Right renal pelvis (tissue), 4 donors: ENCODE measurements at regions not wholly inside any gene's neighbourhood (a gene's known extent, or its start where the extent isn't known, plus 50 kb on each side); places are given as distances from the start of the nearest gene placed in this dataset.

Experiments used
- DNase-seq, 4 donors: peaks; one replicate each; pipeline ENCODE4 v3.0.0-alpha.2; 2013; ENCODE audit warnings: low read depth in 4 of 4, low spot score in 3 of 4, missing footprints in 1 of 4

GRCh38 chr4:114343015-114343414, 255.6 kb upstream of the UGT8 start:
- DNase-seq, result no peak

- no peak for DNase-seq
Observed at GRCh38 chr4:114349543-114350175, 248.9 kb upstream of the UGT8 start.

- DNase-seq, result no peak
Observed at GRCh38 chr4:114358901-114359300, 239.7 kb upstream of the UGT8 start.

GRCh38 chr4:114361249-114361648, 237.4 kb upstream of the UGT8 start:
- no peak for DNase-seq

- DNase-seq, result no peak
Observed at GRCh38 chr4:114364857-114365256, 233.8 kb upstream of the UGT8 start.

GRCh38 chr4:114365591-114365990, 233.0 kb upstream of the UGT8 start:
- DNase-seq, result no peak

- DNase-seq, result no peak
Observed at GRCh38 chr4:114366368-114366767, 232.2 kb upstream of the UGT8 start.

GRCh38 chr4:114368751-114369150, 229.9 kb upstream of the UGT8 start:
- no peak for DNase-seq

GRCh38 chr4:114373508-114373907, 225.1 kb upstream of the UGT8 start:
- no peak for DNase-seq

- DNase-seq, result no peak
Observed at GRCh38 chr4:114378305-114378903, 220.2 kb upstream of the UGT8 start.

GRCh38 chr4:114383067-114383466, 215.5 kb upstream of the UGT8 start:
- DNase-seq, result no peak

- DNase-seq, result no peak
Observed at GRCh38 chr4:114383721-114384120, 214.9 kb upstream of the UGT8 start.

- DNase-seq, result no peak
Observed at GRCh38 chr4:114384629-114385028, 214.0 kb upstream of the UGT8 start.

- DNase-seq, result no peak
Observed at GRCh38 chr4:114385195-114385985, 213.2 kb upstream of the UGT8 start.

- DNase-seq, result no peak
Observed at GRCh38 chr4:114386637-114387233, 211.9 kb upstream of the UGT8 start.

GRCh38 chr4:114389070-114389685, 209.4 kb upstream of the UGT8 start:
- DNase-seq, result no peak

- DNase-seq, result no peak
Observed at GRCh38 chr4:114393295-114394038, 205.1 kb upstream of the UGT8 start.

- DNase-seq, result no peak
Observed at GRCh38 chr4:114396808-114397207, 201.8 kb upstream of the UGT8 start.

GRCh38 chr4:114398410-114398809, 200.2 kb upstream of the UGT8 start:
- no peak for DNase-seq

GRCh38 chr4:114399105-114399504, 199.5 kb upstream of the UGT8 start:
- no peak for DNase-seq
